ENCODE measurements at regions not wholly inside any gene's neighbourhood (a gene's known extent, or its start where the extent isn't known, plus 50 kb on each side); places are given as distances from the start of the nearest gene placed in this dataset.

DNA sequence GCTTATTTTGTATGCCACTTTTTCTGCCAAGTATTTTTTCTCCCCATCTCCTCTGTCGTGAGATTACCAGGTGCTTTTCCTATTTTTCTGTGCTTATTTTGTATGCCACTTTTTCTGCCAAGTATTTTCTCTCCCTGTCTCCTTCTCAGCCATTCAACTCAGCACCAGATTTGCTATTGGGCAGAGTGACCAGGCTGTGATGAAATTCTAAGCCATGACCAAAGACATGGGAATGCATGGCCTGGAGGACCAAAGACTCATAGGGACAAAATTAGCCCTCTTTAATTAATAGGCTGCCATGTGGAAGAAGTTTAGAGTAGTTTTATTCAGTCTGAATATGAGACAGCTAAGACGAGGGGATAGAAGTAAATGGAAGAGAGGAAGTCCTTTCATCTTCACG, 257.4 kb downstream of the SQOR start:
- Histone ChIP-seq H3K9me3 (no peaks in the 10 kb centered on the region), H3K4me3 (no peak overlapping the region), H3K9ac (ENCODE audit: low read depth in 2 of 2, low read length in 2 of 2) (no peak overlapping the region), H3K36me3 (no peaks in the 10 kb centered on the region), H3K4me1 (no peaks in the 10 kb centered on the region), H3K27me3 (no peaks in the 10 kb centered on the region), H3K27ac (no peak overlapping the region)
- DNase-seq = no peak
- intact Hi-C loops (cut with DNase I) = no loop called here
- no peak for TF ChIP-seq CTCF (IDR thresholded peaks at IDR 0.05)

DNA sequence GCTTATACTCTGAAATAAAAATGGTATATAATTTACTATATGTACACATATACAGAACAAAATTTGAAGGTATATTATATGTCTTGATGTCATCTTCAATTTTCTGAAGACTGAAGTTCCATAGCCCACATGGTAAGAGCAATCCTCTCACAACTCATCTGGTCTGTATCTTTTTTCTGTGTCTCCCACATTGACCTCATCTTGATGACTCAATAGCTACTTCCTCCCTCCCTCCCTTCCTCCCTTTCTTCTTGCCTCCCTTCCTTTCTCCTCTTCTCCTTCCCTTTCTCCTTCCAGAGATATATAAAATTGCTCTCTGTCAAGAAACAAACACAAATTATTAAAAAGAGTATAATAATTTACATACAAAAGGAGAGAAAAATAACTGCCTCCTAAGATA, 268.5 kb downstream of the SQOR start:
- intact Hi-C loops (cut with DNase I) = no loop called here
- TF ChIP-seq CTCF (IDR thresholded peaks at IDR 0.05) = no peak
- DNase-seq = no peak

DNA sequence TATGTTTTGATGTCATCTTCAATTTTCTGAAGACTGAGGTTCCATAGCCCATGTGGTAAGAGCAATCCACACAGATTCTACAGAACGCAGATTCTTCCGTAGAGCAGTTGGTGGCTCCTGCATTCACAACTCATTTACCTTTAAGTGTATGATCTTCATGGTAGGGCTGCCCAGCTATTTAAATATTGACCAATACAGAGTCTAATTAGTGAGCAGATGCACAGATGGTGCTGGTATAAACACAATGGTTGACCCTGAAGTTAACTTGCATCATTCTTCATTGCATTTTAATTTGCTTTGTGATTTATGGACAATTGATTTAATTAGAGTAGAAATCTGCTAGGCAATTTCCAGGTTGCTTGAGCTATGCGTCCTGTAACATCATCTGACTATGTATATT, 269.2 kb downstream of the SQOR start:
- Histone ChIP-seq H3K36me3 (no peaks in the 10 kb centered on the region), H3K4me3 (no peak overlapping the region), H3K27me3 (no peaks in the 10 kb centered on the region), H3K27ac (no peak overlapping the region), H3K9ac (ENCODE audit: low read depth in 2 of 2, low read length in 2 of 2) (no peak overlapping the region), H3K9me3 (no peaks in the 10 kb centered on the region), H3K4me1 (no peaks in the 10 kb centered on the region)
- no peak for DNase-seq
- no peak for TF ChIP-seq CTCF (IDR thresholded peaks at IDR 0.05)
- intact Hi-C loops (cut with DNase I) = no loop called here

More for the DNA sequence above, 268.5 kb downstream of the SQOR start:
- Histone ChIP-seq H3K36me3 (no peaks in the 10 kb centered on the region), H3K27ac (no peak overlapping the region), H3K4me1 (no peaks in the 10 kb centered on the region), H3K9ac (ENCODE audit: low read depth in 2 of 2, low read length in 2 of 2) (no peak overlapping the region), H3K9me3 (no peaks in the 10 kb centered on the region), H3K27me3 (no peaks in the 10 kb centered on the region), H3K4me3 (no peak overlapping the region)

GRCh38 chr15:45906230-45906629, 271.4 kb downstream of the SQOR start:
- Histone ChIP-seq H3K9me3 (no peaks in the 10 kb centered on the region), H3K4me1 (no peaks in the 10 kb centered on the region), H3K4me3 (no peak overlapping the region), H3K27me3 (no peaks in the 10 kb centered on the region), H3K27ac (no peak overlapping the region), H3K9ac (ENCODE audit: low read depth in 2 of 2, low read length in 2 of 2) (no peak overlapping the region), H3K36me3 (no peaks in the 10 kb centered on the region)
- TF ChIP-seq CTCF (IDR thresholded peaks at IDR 0.05) = no peak
- intact Hi-C loops (cut with DNase I) = no loop called here
- DNase-seq = no peak

DNA sequence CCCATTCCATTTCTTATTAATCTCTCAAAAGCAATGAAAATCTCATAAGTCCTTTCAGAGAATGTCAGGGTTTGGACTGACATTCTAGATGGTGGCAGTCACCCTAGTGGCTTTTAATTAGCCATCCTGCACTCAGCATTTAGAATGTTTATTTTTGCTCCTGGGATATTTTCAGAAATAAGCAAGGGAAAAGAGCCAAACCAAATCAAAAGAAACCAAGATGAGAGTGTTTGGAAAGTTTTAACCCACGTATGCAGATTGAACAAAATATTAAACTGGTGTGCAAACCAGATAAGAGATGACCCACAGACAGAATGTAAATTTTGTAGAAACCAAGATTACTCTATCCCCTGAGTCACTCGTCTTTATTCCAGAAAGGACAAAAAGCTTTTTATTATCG, 275.8 kb downstream of the SQOR start:
- H3K27me3 ChIP-seq = no peaks in the 10 kb centered on the region
- no peaks in the 10 kb centered on the region for H3K36me3 ChIP-seq
- DNase-seq = no peak
- H3K4me1 ChIP-seq = no peaks in the 10 kb centered on the region
- H3K27ac ChIP-seq = no peak overlapping the region
- TF ChIP-seq CTCF (IDR thresholded peaks at IDR 0.05) = no peak
- intact Hi-C loops (cut with DNase I) = no loop called here
- H3K9me3 ChIP-seq = no peaks in the 10 kb centered on the region
- H3K4me3 ChIP-seq = no peak overlapping the region
- H3K9ac ChIP-seq (ENCODE audit: low read depth in 2 of 2, low read length in 2 of 2) = no peak overlapping the region

DNA sequence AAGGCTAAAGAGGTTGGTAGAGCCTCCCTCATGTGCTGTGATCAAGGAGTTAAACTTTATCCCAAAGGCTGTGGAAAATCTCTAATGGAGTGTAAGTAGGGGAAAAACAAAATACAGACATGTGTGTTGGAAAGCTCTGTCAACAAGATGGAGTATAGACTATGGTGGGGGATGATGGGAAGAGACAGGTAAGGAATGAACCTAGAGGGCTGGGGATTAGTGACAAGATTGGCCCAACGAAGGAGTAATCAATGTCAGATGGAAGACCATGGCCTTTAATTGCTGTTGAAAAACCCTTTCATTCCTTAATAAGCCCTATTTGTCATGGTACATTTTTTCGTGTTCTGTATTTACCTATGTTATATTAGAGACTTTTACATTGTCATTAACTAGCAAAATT, 278.6 kb downstream of the SQOR start:
- TF ChIP-seq CTCF (IDR thresholded peaks at IDR 0.05) = no peak
- no peak overlapping the region for H3K9ac ChIP-seq (ENCODE audit: low read depth in 2 of 2, low read length in 2 of 2)
- H3K36me3 ChIP-seq = no peaks in the 10 kb centered on the region
- no peaks in the 10 kb centered on the region for H3K27me3 ChIP-seq
- intact Hi-C loops (cut with DNase I) = no loop called here
- no peak for DNase-seq
- no peaks in the 10 kb centered on the region for H3K9me3 ChIP-seq
- H3K27ac ChIP-seq = no peak overlapping the region
- no peak overlapping the region for H3K4me3 ChIP-seq
- H3K4me1 ChIP-seq = no peaks in the 10 kb centered on the region

All from colonic mucosa (tissue), 4 donors.